Erythroblast (primary cell): ENCODE measurements at regions not wholly inside any gene's neighbourhood (a gene's known extent, or its start where the extent isn't known, plus 50 kb on each side); places are given as distances from the start of the nearest gene placed in this dataset.

Source experiments
- GATA1 ChIP-seq: IDR thresholded peaks from 2 replicates; pipeline ENCODE4 v1.6.1; 2011; ENCODE audit warnings: low read depth, mild to moderate bottlenecking, control low read depth, low read length, moderate library complexity
- POLR2A ChIP-seq: IDR thresholded peaks from 2 replicates; pipeline ENCODE4 v1.6.1; 2011; ENCODE audit warnings: mild to moderate bottlenecking, low read length

- no peak for TF ChIP-seq POLR2A
- no peak for TF ChIP-seq GATA1
Observed at GRCh38 chr5:121596882-121597281, 254.8 kb upstream of the FTMT start.
